Neural progenitor cell (in vitro differentiated cells): ENCODE measurements at regions not wholly inside any gene's neighbourhood (a gene's known extent, or its start where the extent isn't known, plus 50 kb on each side); places are given as distances from the start of the nearest gene placed in this dataset.

Experiments used
- DNase-seq: peaks from one replicate; pipeline ENCODE4 v3.0.0-alpha.2; 2016; ENCODE audit warnings: low spot score
- H2AFZ ChIP-seq: fragments of 200-600 bp; sonication (generic); replicated peaks from 2 replicates; pipeline ENCODE4 v1.6.1; 2016; ENCODE audit warnings: antibody characterized with exemption
- H3F3A ChIP-seq: fragments of 200-600 bp; sonication (generic); 2 replicates; pipeline ENCODE4 v1.6.1; 2016; ENCODE audit warnings: antibody characterized with exemption, low read depth
- H3K27ac ChIP-seq: fragments of 200-600 bp; sonication (generic); 2 replicates; pipeline ENCODE4 v1.5.1; 2016; ENCODE audit warnings: mild to moderate bottlenecking
- H3K27me3 ChIP-seq: fragments of 200-600 bp; sonication (generic); 2 replicates; pipeline ENCODE4 v1.6.1; 2016; ENCODE audit warnings: mild to moderate bottlenecking, moderate library complexity
- H3K36me3 ChIP-seq: fragments of 200-600 bp; sonication (generic); 2 replicates; pipeline ENCODE4 v1.5.1; 2016
- H3K4me1 ChIP-seq: fragments of 200-600 bp; sonication (generic); 2 replicates; pipeline ENCODE4 v1.6.1; 2016; ENCODE audit warnings: mixed run types
- H3K4me2 ChIP-seq: fragments of 200-600 bp; sonication (generic); 2 replicates; pipeline ENCODE4 v1.6.1; 2016
- H3K4me3 ChIP-seq: fragments of 200-600 bp; sonication (generic); 2 replicates; pipeline ENCODE4 v1.5.1; 2016
- H3K79me2 ChIP-seq: fragments of 200-600 bp; sonication (generic); 2 replicates; pipeline ENCODE4 v1.6.1; 2016; ENCODE audit warnings: low read depth
- H3K9ac ChIP-seq: fragments of 200-600 bp; sonication (generic); 2 replicates; pipeline ENCODE4 v1.6.1; 2016
- H3K9me3 ChIP-seq: fragments of 200-600 bp; sonication (generic); 2 replicates; pipeline ENCODE4 v1.5.1; 2016; ENCODE audit warnings: low read depth
- H4K20me1 ChIP-seq: fragments of 200-600 bp; sonication (generic); 2 replicates; pipeline ENCODE4 v1.6.1; 2016; ENCODE audit warnings: low read depth
- H3K27ac Mint-ChIP-seq: 3 replicates; pipeline ENCODE4 v1.8.0; 2021; ENCODE audit warnings: mixed read lengths
- H3K27me3 Mint-ChIP-seq: 2 replicates; pipeline ENCODE4 v1.8.0; 2022; ENCODE audit warnings: low read depth, mild to moderate bottlenecking, inconsistent platforms, moderate library complexity, mixed read lengths; ENCODE audit not compliant: insufficient read depth
- H3K36me3 Mint-ChIP-seq: 3 replicates; pipeline ENCODE4 v1.8.0; 2021; ENCODE audit warnings: mixed read lengths
- H3K4me1 Mint-ChIP-seq: 3 replicates; pipeline ENCODE4 v1.8.0; 2021; ENCODE audit warnings: mixed read lengths
- H3K4me3 Mint-ChIP-seq: 3 replicates; pipeline ENCODE4 v1.8.0; 2021; ENCODE audit warnings: mild to moderate bottlenecking, moderate library complexity, mixed read lengths
- H3K9me3 Mint-ChIP-seq: 3 replicates; pipeline ENCODE4 v1.8.0; 2020; ENCODE audit warnings: mixed read lengths
- EZH2 ChIP-seq: fragments of 200-600 bp; sonication (generic); IDR thresholded peaks from 2 replicates; pipeline ENCODE4 v1.6.1; 2017; ENCODE audit warnings: antibody characterized with exemption, mild to moderate bottlenecking, moderate library complexity
- EZH2phosphoT487 ChIP-seq: fragments of 200-600 bp; sonication (generic); IDR thresholded peaks from 2 replicates; pipeline ENCODE4 v1.6.1; 2017; ENCODE audit warnings: antibody characterized with exemption
- TF ChIP-seq, protein P1 (sequence below): fragments of 200-600 bp; sonication (generic); IDR thresholded peaks from 2 replicates; pipeline ENCODE4 v1.5.1; 2017; ENCODE audit warnings: antibody characterized with exemption, mild to moderate bottlenecking

DNA sequence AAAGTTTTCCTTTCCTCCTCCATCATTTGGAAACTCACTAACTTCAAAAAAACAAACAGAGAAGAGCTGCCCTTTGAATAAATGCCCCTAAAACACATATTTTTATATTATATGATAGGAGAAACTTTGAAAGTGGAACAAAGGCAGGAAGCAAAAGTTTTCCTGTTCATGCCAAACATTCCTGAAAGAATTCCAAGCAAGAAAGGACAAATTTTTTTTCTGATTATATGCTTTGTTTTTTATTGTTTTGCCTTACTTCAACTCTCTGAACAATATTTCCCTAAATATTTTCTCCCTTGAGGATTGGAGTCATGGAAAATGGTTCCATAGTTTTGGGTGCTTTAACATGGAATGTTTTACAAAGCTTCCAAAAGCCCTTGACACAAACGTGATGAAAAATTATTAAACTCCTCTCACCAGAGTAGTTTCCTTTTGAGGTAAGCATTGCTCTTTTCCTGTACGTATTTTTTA, 638.5 kb upstream of the CAMK1G start:
- Histone ChIP-seq H3K27me3 (no peaks in the 10 kb centered on the region), H3K4me2 (no peak overlapping the region), H3K27ac (no peak overlapping the region), H3K9me3 (no peaks in the 10 kb centered on the region), H4K20me1 (no peaks in the 10 kb centered on the region), H3K4me3 (no peak overlapping the region), H2AFZ (no peak overlapping the region), H3K79me2 (no peaks in the 10 kb centered on the region), H3K36me3 (no peaks in the 10 kb centered on the region), H3F3A (no peaks in the 10 kb centered on the region), H3K9ac (no peak overlapping the region), H3K4me1 (no peaks in the 10 kb centered on the region)
- Mint-ChIP-seq H3K36me3 (no peaks in the 10 kb centered on the region), H3K9me3 (no peaks in the 10 kb centered on the region), H3K27me3 (no peaks in the 10 kb centered on the region), H3K4me1 (no peaks in the 10 kb centered on the region), H3K27ac (no peak overlapping the region), H3K4me3 (no peak overlapping the region)
- TF ChIP-seq EZH2 (no peak), EZH2phosphoT487 (no peak)
- TF ChIP-seq, protein P1, sequence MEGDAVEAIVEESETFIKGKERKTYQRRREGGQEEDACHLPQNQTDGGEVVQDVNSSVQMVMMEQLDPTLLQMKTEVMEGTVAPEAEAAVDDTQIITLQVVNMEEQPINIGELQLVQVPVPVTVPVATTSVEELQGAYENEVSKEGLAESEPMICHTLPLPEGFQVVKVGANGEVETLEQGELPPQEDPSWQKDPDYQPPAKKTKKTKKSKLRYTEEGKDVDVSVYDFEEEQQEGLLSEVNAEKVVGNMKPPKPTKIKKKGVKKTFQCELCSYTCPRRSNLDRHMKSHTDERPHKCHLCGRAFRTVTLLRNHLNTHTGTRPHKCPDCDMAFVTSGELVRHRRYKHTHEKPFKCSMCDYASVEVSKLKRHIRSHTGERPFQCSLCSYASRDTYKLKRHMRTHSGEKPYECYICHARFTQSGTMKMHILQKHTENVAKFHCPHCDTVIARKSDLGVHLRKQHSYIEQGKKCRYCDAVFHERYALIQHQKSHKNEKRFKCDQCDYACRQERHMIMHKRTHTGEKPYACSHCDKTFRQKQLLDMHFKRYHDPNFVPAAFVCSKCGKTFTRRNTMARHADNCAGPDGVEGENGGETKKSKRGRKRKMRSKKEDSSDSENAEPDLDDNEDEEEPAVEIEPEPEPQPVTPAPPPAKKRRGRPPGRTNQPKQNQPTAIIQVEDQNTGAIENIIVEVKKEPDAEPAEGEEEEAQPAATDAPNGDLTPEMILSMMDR = no peak
- DNase-seq = no peak

DNA sequence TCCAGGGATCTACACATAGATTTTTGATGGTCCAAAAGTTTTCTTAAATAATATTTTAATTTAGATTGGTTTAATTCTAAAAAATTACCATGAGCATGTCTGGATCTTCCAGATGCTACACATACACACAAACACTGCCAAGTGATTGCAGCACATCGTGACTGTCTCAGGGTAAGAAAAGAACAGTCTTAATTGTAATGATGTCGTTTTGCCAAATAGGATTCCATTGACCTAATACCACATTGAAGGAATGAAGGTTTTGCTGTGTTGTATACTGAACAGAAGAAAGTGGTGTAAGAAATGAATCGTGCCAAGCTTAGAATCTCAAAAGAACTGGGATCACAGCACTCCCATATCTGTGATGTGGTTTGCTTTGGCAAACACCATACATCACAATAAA, 633.3 kb upstream of the CAMK1G start:
- H3K27me3 Mint-ChIP-seq = no peaks in the 10 kb centered on the region
- H3K4me1 Mint-ChIP-seq = peaks cover 3% of the 10 kb centered on the region
- Histone ChIP-seq H4K20me1 (no peaks in the 10 kb centered on the region), H3F3A (peaks cover 8% of the 10 kb centered on the region), H3K4me2 (no peak overlapping the region), H3K4me3 (no peak overlapping the region), H3K9me3 (no peaks in the 10 kb centered on the region), H3K79me2 (no peaks in the 10 kb centered on the region), H2AFZ (no peak overlapping the region), H3K27me3 (no peaks in the 10 kb centered on the region), H3K9ac (no peak overlapping the region), H3K36me3 (no peaks in the 10 kb centered on the region), H3K4me1 (peaks cover 5% of the 10 kb centered on the region), H3K27ac (no peak overlapping the region)
- no peak overlapping the region for H3K27ac Mint-ChIP-seq
- H3K9me3 Mint-ChIP-seq = peaks cover 3% of the 10 kb centered on the region
- DNase-seq = no peak
- H3K36me3 Mint-ChIP-seq = no peaks in the 10 kb centered on the region
- TF ChIP-seq EZH2 (no peak), EZH2phosphoT487 (no peak)
- TF ChIP-seq, protein P1 = no peak
- H3K4me3 Mint-ChIP-seq = no peak overlapping the region

DNA sequence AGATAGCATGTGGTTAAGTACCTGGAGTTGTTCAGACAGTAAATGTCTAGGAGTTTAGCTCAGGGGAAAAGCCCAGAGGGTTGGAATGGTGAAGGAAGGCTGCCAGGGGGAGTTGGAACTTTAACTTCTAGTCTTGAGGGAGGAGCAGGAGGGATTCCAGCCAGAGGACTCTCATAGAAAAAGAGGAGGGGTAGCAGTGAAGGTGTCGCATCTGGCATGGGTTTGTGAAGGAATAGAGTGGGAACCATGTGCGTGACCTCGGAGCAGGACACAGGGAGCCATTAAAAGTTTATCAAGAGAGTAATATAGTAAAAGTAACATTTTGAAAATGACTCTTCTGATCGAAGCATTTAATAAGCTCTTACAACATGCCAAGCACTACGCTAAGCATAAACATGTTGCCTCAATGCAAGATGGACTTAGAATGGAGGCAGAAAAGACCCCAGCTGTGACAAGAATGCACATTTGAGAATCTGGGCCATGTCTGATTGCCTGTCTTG, 632.4 kb upstream of the CAMK1G start:
- Histone ChIP-seq H3K27me3 (no peaks in the 10 kb centered on the region), H3K36me3 (no peaks in the 10 kb centered on the region), H3K4me1 (peaks cover 8% of the 10 kb centered on the region), H3K4me3 (no peak overlapping the region), H4K20me1 (no peaks in the 10 kb centered on the region), H3K27ac (no peak overlapping the region), H3K9me3 (no peaks in the 10 kb centered on the region), H2AFZ (no peak overlapping the region), H3K79me2 (no peaks in the 10 kb centered on the region), H3F3A (peaks cover 8% of the 10 kb centered on the region), H3K9ac (no peak overlapping the region), H3K4me2 (no peak overlapping the region)
- DNase-seq = no peak
- no peaks in the 10 kb centered on the region for H3K27me3 Mint-ChIP-seq
- H3K9me3 Mint-ChIP-seq = peaks cover 3% of the 10 kb centered on the region
- peaks cover 3% of the 10 kb centered on the region for H3K4me1 Mint-ChIP-seq
- TF ChIP-seq EZH2 (no peak), EZH2phosphoT487 (no peak)
- TF ChIP-seq, protein P1 = no peak
- no peak overlapping the region for H3K4me3 Mint-ChIP-seq
- no peak overlapping the region for H3K27ac Mint-ChIP-seq
- no peaks in the 10 kb centered on the region for H3K36me3 Mint-ChIP-seq
